Heart left ventricle (tissue), 16 donors: ENCODE measurements at regions not wholly inside any gene's neighbourhood (a gene's known extent, or its start where the extent isn't known, plus 50 kb on each side); places are given as distances from the start of the nearest gene placed in this dataset.
"Not testable (repeated sequence)": the region's sequence is repeated elsewhere in the genome, so short reads cannot be mapped to it uniquely, and the experiment has no call there.

Experiments used
- ATAC-seq, 4 donors: fragments of 200-7000 bp; cut with Tn5 transposase; one replicate each; pipeline ENCODE4 v1.9.1; 2020 to 2022; ENCODE audit warnings: moderate library complexity in 4 of 4, mild to moderate bottlenecking in 3 of 4, moderate number of reproducible peaks in 1 of 4
- DNase-seq, 5 donors: peaks; one replicate each; pipeline ENCODE4 v3.0.0-alpha.2; 2020
- H3K27ac ChIP-seq, 12 donors: fragments of 200-600 bp; sonication (generic) in 4 of 12; one replicate each; pipeline versions ENCODE4 v1.5.0 to v1.8.0; 2016 to 2022; ENCODE audit warnings: mild to moderate bottlenecking in 2 of 12
- H3K27me3 ChIP-seq, 9 donors: fragments of 200-600 bp; sonication (generic) in 2 of 9; one replicate each; pipeline versions ENCODE4 v1.5.1 to v1.8.0; 2016 to 2022; ENCODE audit warnings: mild to moderate bottlenecking in 3 of 9
- H3K36me3 ChIP-seq, 9 donors: fragments of 200-600 bp; sonication (generic) in 2 of 9; one replicate each; pipeline versions ENCODE4 v1.5.0 to v1.8.0; 2018 to 2022; ENCODE audit warnings: mild to moderate bottlenecking in 2 of 9
- H3K4me1 ChIP-seq, 12 donors: fragments of 200-600 bp; sonication (generic) in 4 of 12; one replicate each; pipeline versions ENCODE4 v1.5.0 to v1.8.0; 2016 to 2022; ENCODE audit warnings: mild to moderate bottlenecking in 3 of 12
- H3K4me3 ChIP-seq, 12 donors: fragments of 200-600 bp; sonication (generic) in 4 of 12; one replicate each; pipeline versions ENCODE4 v1.5.0 to v1.8.0; 2017 to 2022; ENCODE audit warnings: mild to moderate bottlenecking in 9 of 12, moderate library complexity in 4 of 12
- H3K9me3 ChIP-seq, 12 donors: fragments of 200-600 bp; sonication (generic) in 4 of 12; one replicate each; pipeline versions ENCODE4 v1.5.0 to v1.8.0; 2016 to 2022; ENCODE audit warnings: mild to moderate bottlenecking in 1 of 12
- CTCF ChIP-seq, 12 donors: fragments of 200-600 bp; sonication (generic) in 4 of 12; IDR thresholded peaks; one replicate each; pipeline versions ENCODE4 v1.5.0 to v1.8.0; 2018 to 2022; ENCODE audit warnings: antibody characterized with exemption in 12 of 12, mild to moderate bottlenecking in 5 of 12
- POLR2A ChIP-seq, 2 donors: fragments of 450-650 bp; IDR thresholded peaks; one replicate each; pipeline ENCODE4 v1.6.1; 2017; ENCODE audit warnings: antibody characterized with exemption in 2 of 2, mild to moderate bottlenecking in 2 of 2, moderate library complexity in 2 of 2
- WGBS, 4 donors: extraction: QIAGEN DNeasy Blood & Tissue Kit in 2 of 4; methylation state at CpG; one replicate each; pipeline versions ENCODE4 v1.1.5 to v1.1.7; 2013 to 2018; 5-methylcytosine and 5-hydroxymethylcytosine counted together
- intact Hi-C, 10 donors: fragments of 100-400 bp; cut with DNase I; formaldehyde crosslinking; loops; one replicate each; pipeline versions ENCODE4 v1.11.1 to v1.14.2; 2022
- donor health status: ischemic (EF 13 %, LVEDD 7.1; RV severe dilation, severe dysfunction).
- donor health status: healthy with polysubstance abuse.
- donor health status: DM: no; HTN: yes; CAD: no.
- donor health status: DM: no; HTN: no; CAD: no.
- donor health status: ischemic (EF 25% LVEDD 6.9; RV normal size, moderate dysfunction).
- donor health status: ischemic (EF 25% LVEDD 5.7; RV mildly dilated, moderate dysfunction).
- donor health status: healthy.
- donor health status: DM: yes; HTN: yes; CAD: no.
- donor health status: ischemic (EF 35%, LVEDD 5.7; RV mildly dilated, moderate dysfunction).
- donor health status: nonischemic (EF 11% LVEDD 7.7; RV severe dilation, severe dysfunction).
- donor health status: DM: yes; HTN: yes; CAD: no.
- donor health status: PGD.
- donor health status: ischemic (EF 29% LVEDD 5.4; RV normal size, mild dysfunction).
- donor health status: nonischemic (EF 23%, LVEDD 6.1; RV moderate dilation, normal function).

DNA sequence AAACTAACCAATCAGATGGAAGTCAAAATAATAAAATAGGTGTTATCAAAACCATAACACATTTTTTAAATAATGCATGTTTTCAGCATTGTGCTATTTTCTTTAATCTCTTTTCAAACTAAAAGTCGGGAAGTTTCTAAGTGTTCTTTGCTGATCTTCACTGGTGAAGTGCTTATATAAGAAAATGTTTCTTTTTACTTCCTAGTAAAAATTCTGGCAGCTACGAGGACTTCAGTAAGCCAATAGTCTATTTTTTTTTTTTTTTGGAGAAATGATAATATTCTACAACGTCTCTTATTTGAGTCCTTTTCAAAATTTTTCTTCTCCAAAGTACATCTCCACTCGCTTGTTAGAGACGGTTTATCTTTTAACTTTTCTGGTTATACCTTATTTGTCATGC, 448.0 kb downstream of the SLC6A15 start:
- no peak overlapping the region for H3K27ac ChIP-seq
- H3K9me3 ChIP-seq: peaks cover 0 to 5% (median 0%) of the 10 kb centered on the region in 12 donors
- no peak for DNase-seq
- ATAC-seq: no peak
- intact Hi-C loops: no loop called here
- TF ChIP-seq POLR2A (IDR thresholded peaks at IDR 0.05) (no peak), CTCF (IDR thresholded peaks at IDR 0.05) (no peak)
- H3K27me3 ChIP-seq: no peaks in the 10 kb centered on the region
- no peaks in the 10 kb centered on the region for H3K36me3 ChIP-seq
- 59 to 68% (median 63%) methylated on average over 5 of the region's 5 CpGs for WGBS, 4 donors
- H3K4me1 ChIP-seq: no peaks in the 10 kb centered on the region
- no peak overlapping the region for H3K4me3 ChIP-seq

DNA sequence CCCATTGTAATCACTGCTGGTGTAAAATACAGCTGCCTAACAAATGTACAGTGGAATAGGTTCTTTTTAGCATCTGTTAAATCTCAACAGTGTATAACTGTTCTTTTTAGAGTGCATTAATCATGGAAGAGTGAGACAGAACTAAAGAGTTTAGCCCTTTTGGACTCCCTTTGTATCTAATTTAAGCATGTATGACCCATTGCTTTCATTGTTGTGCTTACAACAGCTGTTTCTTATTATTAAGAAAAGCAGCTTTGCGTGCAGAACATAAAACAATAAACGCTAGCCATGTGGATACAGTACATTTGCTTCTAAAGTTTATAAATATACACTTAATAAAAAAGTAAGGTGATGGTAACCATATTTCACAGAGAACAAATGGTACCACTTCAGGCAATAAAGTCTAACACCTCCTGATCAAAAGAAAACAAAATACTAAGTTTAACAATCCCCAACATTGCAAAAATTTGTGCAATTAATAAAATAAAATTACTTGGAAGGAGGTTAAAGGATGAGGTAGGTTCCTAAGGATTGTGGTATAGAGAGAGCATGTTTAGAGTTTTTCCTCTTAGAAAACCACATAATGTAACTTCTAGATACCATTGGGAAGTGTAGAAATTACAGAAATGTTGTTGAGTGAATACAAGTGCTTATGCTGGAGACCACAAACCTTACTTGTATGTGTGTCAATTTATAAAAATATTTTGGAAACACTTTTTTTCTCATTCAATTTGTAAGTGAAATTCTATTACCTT, 448.7 kb downstream of the SLC6A15 start:
- Histone ChIP-seq H3K27me3 (no peaks in the 10 kb centered on the region), H3K27ac (no peak overlapping the region), H3K4me3 (no peak overlapping the region), H3K9me3 (peaks cover 0 to 5% (median 0%) of the 10 kb centered on the region in 12 donors), H3K36me3 (no peaks in the 10 kb centered on the region), H3K4me1 (no peaks in the 10 kb centered on the region)
- DNase-seq: no peak
- intact Hi-C loops: no loop called here
- TF ChIP-seq CTCF (IDR thresholded peaks at IDR 0.05): no peak
- TF ChIP-seq POLR2A (IDR thresholded peaks at IDR 0.05): no peak
- 46 to 72% (median 48%) methylated on average over 2 of the region's 2 CpGs for WGBS, 4 donors
- ATAC-seq: no peak

- DNase-seq: no peak
- H3K4me1 ChIP-seq: no peaks in the 10 kb centered on the region
- H3K9me3 ChIP-seq: no peaks in the 10 kb centered on the region
- no peak overlapping the region for H3K27ac ChIP-seq
- no peak overlapping the region for H3K4me3 ChIP-seq
- no peaks in the 10 kb centered on the region for H3K36me3 ChIP-seq
- 68 to 77% (median 72%) methylated on average over 2 of the region's 2 CpGs for WGBS, 4 donors
- intact Hi-C loops: no loop called here
- no peak for ATAC-seq
- H3K27me3 ChIP-seq: no peaks in the 10 kb centered on the region
- TF ChIP-seq CTCF (IDR thresholded peaks at IDR 0.05) (no peak), POLR2A (IDR thresholded peaks at IDR 0.05) (no peak)
Observed at GRCh38 chr12:84455598-84455997, 457.0 kb downstream of the SLC6A15 start.

DNA sequence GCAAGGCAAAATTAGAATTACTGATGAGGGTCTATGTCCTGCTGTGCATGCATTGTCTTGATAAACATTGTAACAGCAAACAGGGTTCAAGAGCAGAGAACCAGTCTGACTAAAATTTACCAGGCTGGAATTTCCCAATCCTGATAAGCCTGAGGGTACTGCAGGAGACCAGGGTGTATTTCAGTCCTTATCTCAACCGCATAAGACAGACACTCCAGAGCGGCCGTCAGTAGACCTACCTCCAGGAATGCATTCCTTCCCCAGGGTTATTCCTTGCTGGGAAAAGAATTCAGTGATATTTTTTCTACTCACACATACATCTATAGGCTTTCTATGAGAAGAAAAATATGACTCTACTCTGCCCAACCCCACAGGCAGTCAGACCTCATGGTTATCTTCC, 466.1 kb downstream of the SLC6A15 start:
- H3K27ac ChIP-seq, H3K36me3 ChIP-seq, DNase-seq, H3K9me3 ChIP-seq, H3K4me1 ChIP-seq, H3K4me3 ChIP-seq, H3K27me3 ChIP-seq, ATAC-seq, intact Hi-C loops: not testable (repeated sequence)
- WGBS, 4 donors: 50 to 60% (median 54%) methylated on average over 3 of the region's 3 CpGs

DNA sequence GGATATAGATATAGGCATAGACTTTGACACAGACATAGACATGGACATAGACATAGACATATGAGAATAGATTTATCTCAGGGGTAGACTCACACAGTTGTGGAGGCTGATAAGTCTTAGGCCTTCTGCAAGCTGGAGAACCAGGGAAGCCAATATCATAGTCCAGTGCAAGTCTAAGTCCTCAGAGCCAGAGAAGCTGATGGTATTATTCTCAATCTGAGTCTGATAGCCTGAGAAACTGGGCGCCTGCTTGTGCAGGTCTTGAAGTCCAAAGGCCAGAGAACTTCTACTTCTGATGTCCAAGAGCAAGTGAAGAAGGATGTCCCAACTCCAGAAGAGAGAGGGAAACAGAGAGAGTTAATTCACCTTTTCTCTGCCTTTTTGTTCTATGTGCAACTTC, 476.5 kb downstream of the SLC6A15 start:
- intact Hi-C loops: no loop called here
- DNase-seq (no peak), ATAC-seq (no peak)
- no peak overlapping the region for H3K27ac ChIP-seq
- H3K4me3 ChIP-seq: no peak overlapping the region
- 82 to 100% (median 91%) methylated on average over 1 of the region's 1 CpG for WGBS, 4 donors
- no peaks in the 10 kb centered on the region for H3K27me3 ChIP-seq
- no peaks in the 10 kb centered on the region for H3K4me1 ChIP-seq
- TF ChIP-seq CTCF (IDR thresholded peaks at IDR 0.05) (no peak), POLR2A (IDR thresholded peaks at IDR 0.05) (no peak)
- H3K36me3 ChIP-seq: no peaks in the 10 kb centered on the region
- H3K9me3 ChIP-seq: no peaks in the 10 kb centered on the region
